ENCODE measurements at regions not wholly inside any gene's neighbourhood (a gene's known extent, or its start where the extent isn't known, plus 50 kb on each side); places are given as distances from the start of the nearest gene placed in this dataset.

DNA sequence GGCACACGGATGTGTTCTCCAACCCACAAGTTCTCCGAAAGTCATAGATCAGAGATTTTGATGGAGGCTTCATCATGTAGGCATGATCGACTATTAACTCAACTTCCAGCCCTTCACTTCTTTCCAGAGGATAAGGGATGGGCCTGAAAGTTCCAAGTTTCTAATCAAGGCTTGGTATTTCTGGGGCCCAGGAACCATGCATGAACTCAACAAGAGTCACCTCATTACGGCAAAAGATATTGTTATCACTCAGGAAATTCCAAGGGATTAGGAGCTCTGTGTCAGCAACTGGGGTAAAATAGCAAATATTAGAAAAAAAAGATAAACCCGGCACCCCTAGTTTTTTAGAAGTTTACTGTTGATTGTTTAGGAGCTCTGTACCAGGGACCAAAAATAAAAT is 240.1 kb upstream of the PPP1R2C start:
- DNase-seq (ENCODE audit: low read depth), result no peak

DNA sequence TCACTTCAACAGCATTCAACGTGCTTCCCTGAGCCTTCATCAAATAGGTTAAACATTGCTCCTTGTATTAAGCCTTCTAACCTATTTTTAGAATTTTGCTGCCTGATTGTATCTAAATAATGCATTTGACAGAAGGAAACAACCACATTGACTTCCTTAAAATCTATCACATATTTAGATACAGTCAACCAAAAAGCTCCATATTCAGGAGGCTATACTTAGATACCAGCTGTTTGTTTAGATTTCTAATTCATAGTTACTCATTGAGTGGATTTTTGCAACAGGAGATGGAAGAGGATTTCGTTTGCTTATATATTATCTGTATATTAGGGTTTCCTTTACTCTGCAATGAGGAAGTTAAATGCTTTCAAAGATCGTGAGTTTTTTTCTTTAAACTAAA is 241.1 kb upstream of the PPP1R2C start:
- DNase-seq (ENCODE audit: low read depth), result no peak

DNA sequence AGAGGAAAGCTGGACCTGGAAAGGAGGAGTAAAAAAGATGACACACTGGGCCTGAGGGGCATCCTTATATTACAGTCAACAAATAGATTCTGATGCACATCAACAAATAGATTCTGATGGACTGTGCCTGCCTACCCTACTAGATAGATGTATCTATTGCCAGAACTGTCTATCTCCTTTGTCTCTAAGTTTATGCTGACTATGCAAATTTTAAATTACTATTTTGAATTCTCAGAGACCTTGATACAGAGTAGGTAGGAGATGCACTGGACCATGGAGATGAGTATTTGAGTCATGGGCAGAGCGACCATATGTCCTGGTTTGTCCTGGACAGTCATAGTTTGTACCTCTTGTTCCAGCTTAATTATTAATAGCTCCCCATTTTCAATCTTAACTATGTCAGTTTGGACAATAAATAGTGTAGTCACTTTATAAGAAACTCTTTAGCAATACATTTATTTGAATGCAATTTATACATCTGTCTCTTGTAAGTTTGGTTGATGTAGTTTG is 247.9 kb upstream of the PPP1R2C start:
- DNase-seq (ENCODE audit: low read depth), result no peak

DNA sequence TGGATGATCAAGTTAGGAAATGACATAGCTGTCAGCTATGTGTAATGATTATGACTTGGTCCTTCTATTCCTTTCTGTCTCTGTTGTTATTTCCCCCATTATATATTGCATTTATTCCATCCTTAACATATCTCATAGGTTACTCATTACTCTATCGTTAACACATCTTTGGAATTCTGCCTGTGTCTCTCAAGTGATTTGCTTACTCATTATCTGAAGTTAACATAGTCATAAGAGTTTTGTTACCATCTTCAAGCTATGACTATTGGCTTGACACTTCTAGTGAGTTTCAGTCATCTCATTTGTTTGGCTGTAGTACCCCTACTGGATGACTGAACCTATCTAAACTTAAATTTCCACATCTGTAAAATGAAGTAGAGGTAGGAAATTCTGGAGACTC is 286.1 kb upstream of the PPP1R2C start:
- DNase-seq (ENCODE audit: low read depth), result no peak

DNA sequence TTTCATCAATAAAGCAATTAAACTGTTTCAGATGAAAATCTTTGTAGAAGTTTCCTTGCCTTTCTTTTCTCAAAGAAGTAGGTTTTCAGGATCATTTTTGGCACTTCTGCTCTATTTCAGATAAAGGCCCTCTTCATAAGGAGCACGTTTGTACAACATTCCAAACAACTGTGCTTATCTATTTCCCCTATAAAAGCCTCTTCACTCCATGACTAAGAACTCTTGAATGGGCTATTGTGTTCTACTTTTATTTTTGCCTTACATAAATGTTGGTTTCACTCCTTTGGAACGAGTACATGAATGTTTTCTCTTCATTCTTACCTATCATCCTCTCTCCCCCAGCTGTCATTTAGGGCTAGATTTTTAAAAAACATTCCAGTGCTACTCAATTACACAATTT is 288.0 kb upstream of the PPP1R2C start:
- DNase-seq (ENCODE audit: low read depth), result no peak

DNA sequence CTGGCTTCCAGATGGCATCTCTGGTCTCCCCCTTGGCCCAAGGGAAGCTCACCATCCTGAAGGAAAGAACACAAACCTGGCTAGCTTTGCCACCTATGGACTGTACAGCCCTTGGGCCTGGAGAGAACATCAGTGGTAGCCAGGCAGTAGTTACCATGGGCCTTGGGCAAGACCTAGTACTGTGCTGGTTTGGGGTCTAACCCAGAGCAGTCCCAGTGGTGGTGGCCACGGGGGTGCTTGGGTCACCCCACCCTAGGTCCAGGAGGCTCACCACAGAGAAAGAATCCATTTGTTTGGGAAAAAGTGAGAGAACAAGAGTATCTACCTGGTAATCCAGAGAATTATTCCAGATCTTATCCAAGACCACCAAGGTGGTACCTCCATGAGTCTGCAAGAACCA is 290.7 kb upstream of the PPP1R2C start:
- no peak for DNase-seq (ENCODE audit: low read depth)

DNA sequence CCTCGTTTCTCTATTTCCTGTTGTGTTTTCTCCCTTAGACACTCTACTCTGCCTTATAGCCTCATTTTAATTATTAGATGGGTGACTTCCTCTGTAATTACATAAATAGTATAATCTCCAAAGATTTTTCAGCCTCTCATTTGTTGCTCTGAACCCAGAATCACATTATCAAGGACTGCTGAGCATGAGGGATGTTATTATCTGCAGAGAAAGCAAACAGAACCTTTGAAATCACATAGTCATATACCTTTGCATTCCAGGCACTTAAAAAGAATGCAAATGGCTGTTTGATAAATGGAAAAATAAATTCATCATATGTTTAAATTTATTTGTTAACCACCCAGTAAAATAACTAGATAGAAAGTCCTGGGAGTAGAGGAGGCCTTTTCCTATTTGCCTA is 305.1 kb upstream of the PPP1R2C start:
- no peak for DNase-seq (ENCODE audit: low read depth)

DNA sequence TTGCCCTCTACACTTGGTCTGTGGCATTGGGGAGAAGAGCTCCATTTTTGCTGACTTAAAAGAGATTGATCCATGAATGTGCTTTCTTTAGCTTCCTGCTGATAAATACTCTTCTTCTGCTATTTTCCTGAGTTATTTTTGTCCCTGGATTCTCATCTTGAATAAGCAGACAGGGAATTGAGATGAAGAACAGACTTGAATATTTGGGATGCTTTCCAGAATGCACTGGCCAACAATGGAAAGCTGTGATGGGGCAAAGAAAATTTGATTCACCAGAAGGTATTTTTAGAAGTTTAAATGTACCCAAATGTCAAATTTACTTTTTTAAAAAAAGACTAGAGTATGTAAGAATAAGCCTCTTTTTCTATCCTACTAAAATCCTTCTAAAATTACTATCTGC is 309.9 kb upstream of the PPP1R2C start:
- DNase-seq (ENCODE audit: low read depth), result no peak

DNA sequence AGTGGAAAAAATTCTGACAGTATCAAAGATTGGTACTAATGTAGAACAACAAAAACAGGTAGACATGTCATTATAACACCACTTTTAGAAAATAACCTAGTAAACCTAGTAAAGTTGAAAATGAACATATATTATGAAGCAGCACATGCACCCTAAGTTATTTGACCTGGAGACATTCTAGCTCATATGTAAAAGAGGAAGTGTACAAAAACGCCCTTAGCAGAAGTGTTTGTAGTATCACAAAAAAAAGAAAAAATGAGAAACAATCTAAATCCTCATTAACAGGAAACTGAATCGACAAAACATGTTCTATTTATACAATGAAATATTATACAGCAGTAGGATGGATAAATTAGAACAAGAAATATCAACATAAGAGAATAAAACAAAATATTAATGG is 318.9 kb upstream of the PPP1R2C start:
- no peak for DNase-seq (ENCODE audit: low read depth)

DNA sequence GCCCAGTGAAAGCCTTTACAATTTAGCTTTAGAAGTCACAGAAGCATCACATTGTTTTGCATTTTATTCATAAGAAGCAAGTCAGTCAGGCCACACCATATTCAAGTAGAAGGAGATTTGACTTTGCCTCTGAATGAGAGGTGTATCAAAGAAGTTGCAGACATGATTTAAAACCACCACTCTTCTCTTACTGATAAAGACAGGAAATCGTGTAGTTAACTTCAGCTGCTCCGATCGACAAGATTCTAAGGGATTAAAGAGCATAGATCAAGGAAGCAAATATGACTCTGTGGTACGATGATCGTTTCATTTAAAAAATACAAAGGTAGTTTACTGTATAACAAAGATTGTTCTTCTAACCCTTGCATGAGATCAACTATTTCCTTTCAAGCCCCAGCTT is 328.0 kb upstream of the PPP1R2C start:
- DNase-seq (ENCODE audit: low read depth), result no peak

DNA sequence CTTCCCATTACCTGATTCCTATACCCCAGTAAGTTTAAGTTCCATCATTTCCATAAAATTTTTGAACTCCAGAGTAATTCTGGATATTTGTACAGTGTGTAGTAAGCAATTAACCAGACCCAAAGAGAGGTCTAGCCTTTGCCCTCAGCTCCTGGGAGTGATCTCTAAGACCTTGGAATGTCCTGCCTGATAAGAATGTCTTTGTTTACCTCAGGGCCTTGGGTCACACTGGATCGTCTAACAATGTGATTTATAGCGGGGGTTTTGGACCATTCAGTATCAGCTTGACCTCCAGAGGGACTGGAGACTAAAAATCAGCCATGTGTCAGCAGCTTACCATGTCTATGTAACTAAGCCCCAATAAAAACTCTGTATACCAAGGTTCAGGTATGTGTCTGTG is 330.9 kb upstream of the PPP1R2C start:
- no peak for DNase-seq (ENCODE audit: low read depth)

DNA sequence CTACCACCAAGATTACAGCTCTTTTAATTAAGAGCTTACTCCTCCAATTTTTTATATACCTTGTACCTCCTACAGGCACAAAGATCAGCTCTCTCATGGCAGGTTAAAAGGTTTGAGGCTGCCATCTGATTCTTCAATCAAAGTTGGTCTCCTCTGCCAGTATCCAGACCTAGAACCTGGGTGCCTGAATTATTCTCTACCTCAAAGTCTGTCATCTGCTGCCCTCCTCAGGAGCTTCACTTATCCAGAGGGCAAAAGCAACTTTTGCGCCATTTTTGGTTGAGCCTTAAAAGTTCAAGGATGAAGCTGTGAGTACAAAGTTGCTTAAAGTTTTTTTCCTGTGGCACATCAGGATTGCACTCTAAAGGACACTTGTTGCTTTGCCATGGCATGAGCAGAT is 343.7 kb upstream of the PPP1R2C start:
- DNase-seq (ENCODE audit: low read depth), result no peak

DNA sequence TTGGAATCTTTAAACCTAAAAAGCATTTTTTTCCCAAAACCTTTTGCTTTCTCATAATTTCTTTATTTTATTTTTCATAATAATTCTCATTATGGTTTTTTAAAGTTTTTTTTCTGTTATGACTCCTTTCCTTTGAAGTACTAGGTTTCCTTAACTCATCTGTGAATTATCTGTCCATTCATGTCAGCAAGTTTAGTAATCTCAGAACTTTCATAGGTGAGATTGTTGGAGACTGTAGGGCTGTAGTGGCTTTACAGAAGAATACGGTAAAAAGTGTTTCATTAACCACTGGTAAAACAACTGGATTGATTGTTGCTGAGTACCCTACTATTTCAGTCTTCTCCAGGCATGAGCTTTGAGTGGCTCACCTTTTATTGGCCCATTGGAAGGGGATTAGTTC is 361.7 kb upstream of the PPP1R2C start:
- DNase-seq (ENCODE audit: low read depth), result no peak

DNA sequence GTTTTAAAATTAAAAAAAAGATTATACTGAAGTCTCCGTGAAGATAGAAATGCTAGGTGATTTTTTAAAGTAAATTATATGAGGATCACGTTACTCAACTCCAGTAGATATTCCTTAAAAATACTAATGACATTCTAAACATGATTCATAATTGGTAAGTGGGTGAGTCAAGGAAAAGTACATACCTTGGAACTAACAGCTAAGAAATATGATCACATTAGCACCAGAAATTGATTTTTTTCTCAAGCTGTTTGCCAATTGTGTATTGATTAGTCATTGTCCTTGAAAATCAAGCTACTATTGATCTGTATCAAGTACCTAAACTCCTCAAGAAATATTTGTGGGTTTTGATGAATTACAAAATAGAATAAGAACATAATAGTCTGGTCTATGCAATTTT is 362.6 kb upstream of the PPP1R2C start:
- no peak for DNase-seq (ENCODE audit: low read depth)

DNA sequence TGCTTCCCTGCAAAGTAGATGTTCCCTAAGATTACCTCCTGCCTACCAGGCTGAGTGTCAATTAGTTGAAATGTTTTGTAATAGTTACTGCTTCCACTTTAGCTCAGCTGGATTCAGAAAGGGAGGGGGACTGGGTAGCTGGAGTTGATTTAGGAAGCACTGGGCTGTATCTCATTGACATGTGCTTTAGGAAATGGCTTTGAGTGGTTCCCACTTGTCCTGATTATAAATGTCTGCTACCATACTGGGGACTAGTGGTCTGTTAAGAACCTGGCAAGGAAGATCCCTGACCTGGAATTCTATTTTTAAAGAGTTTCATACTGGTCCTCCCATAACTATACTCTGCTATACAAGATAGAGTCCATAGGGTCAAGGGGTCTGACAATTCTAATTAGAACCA is 363.9 kb upstream of the PPP1R2C start:
- DNase-seq (ENCODE audit: low read depth), result no peak

DNA sequence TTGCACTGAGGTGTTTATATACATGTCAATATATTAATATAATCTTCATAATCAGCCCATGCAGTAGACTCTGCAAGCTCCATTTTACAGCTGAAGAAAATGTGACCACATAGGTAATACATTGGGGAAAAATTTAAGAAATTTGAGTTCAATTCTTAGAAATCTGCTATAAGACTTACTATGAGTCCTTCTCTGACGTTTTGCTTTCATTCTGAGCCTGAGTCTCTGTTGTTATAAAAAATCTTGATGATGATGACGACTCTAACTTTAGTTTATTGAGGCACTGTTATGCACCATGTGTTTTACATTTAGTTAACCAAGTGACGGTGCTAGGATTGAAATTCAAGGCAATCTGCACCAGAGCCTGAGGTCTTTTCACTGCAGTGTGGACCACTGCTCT is 370.3 kb upstream of the PPP1R2C start:
- DNase-seq (ENCODE audit: low read depth), result no peak

DNA sequence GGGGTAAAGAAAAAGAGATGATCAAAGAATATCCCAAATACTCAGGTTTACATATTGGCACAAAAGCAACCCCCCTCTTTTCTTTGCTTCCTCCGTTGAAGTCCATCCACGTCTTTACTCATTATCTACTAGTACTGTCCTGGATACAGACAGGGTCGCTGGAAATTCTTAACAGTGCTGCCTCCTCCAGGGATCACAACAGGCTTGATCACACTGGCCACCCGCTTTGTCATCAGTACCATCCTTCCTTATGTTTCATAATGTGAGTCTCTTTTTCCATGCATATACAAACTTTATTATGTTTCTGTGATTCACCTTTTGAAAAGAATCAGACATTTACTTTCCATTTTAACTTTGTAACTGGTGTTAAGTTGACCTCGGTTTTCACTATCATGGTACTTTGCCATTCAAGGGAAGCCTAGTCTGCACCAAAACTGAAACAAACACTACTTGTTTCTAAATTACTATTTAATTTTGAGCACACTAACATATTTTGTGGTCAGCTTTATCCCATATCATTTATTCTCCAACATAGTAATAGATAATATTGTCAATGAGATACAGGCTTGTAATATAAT is 387.5 kb upstream of the PPP1R2C start:
- DNase-seq (ENCODE audit: low read depth), result no peak

DNA sequence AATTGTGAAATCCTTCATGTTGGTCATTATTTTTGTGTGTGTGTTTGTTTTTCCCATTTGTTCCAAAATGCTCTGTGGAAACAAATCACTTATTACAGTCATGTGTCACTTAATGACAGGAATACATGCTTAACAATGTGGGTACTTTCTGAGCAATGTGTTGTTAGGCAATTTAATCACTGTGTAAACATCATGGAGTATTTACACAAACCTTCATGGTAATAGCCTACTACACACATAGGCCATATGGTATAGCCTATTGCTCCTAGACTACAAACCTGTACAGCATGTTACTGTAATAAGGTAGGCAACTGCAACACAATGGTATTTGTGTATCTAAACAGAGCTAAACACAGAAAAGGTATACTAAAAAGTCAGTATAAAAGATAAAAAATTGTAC is 388.9 kb upstream of the PPP1R2C start:
- DNase-seq (ENCODE audit: low read depth), result no peak

DNA sequence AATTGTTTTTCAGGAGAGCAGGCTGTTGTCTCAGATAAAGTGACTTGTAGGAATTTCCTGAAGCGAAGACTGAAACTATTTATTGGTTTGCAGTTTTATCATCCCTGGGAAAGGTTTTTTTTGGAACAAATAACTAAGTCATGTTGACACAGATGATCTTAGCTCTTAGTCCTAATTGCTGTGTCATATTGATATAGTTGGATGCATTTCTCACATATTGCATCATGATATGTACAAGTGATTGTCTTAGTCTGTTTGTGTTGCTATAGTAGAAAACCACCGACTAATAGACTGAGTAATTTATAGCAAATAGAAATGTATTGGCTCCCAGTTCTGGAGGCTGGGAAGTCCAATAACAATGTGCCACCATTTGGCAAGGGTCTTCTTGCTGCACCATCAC is 397.5 kb upstream of the PPP1R2C start:
- DNase-seq (ENCODE audit: low read depth), result no peak

DNA sequence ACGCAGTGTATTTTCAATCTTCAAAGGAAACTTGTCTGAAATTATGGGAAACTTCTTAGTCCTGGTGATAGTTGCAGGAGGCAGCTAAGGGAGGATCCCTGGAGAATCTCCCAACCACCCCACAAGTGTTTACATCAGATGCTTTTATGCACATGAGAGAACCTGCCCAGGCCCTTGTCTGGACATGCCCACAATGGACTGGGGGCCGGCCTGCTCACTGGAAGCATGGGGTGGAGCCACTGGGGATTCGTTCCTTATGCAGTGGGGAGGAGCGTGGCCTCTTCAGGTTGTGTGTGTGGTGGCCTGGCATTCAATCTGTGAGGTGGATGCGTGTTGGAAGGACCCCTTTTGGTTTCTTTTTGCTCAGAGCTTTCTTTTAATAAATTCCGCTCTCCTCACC is 398.7 kb upstream of the PPP1R2C start:
- no peak for DNase-seq (ENCODE audit: low read depth)

DNA sequence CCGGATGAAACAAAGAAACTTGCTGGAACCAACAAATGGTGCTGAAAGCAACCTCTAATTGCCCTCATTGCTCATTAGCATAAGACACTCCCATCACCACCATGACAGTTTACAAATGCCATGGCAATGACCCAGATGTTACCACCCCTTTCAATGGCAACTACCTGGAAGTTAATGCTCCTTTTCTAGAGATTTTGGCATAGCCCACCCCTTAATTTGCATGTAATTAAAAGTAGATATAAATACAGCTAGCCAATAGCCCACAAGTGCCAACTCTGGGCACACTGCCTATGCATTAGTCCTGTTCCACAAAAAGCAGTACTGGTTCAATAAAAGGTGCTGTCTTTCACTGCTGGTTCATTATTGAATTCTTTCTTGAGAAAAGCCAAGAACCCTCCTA is 410.3 kb upstream of the PPP1R2C start:
- no peak for DNase-seq (ENCODE audit: low read depth)

DNA sequence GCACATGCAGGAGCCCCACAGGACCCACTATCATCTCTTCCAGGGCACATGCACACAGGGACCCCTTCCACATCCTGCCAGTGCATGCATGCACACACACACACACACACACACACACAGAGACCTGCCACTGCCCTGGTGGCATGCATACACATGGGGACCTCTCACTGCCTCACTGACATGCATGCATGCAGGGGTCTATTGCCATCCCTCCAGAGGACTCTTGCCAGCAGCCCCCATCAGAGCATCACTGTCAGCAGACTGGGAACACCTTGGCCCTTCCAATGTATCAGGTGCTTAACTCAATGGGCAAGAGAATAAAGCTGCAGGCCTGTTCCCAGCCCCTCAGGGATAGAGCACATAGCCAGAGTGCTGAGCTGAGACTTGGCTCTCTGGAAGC is 433.6 kb upstream of the PPP1R2C start:
- DNase-seq (ENCODE audit: low read depth), result no peak

DNA sequence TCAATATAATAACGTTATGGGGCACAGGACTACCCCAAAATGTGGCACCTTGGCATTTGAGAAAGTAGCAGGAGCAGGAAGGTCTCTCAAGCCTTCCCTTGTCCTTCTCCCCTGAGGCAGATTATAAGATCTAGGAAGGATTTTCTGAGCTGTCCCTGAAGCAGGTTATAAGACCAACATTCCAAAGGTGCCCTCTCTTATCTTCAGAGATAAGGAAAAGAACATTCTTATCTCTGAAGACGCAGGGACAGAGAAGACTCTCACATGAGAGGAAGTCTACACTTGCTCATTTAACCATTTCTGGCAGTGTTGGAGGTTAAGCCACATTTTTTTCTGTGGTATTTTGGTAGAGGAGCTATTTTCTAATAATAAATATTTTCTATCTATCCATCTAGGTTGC is 437.9 kb upstream of the MAOA start:
- DNase-seq (ENCODE audit: low read depth), result no peak

DNA sequence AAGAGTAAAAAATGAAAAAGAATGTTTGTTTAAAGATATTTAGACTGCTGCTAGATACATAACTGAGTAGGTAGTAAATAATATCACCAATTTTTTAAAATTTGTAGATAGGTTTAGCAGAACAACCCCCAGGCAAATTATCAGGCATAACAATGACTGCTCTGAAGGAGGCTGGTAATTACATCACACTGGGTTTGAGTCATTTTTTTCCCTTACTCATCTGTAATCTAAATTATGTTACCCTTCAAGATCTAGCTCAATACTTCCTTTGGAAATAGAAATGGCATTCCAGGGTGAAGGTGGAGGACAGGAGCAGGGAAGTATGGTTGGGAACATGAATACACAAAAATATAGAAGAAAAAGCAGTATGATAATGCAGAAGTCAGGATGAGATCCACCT is 431.6 kb upstream of the MAOA start:
- DNase-seq (ENCODE audit: low read depth), result no peak

Data from stimulated activated CD8-positive, alpha-beta memory T cell treated with anti-CD3 and anti-CD28 coated beads, Interleukin-7, amount 100 ng/mL, for 24 hours (primary cell).